ENCODE measurements at regions not wholly inside any gene's neighbourhood (a gene's known extent, or its start where the extent isn't known, plus 50 kb on each side); places are given as distances from the start of the nearest gene placed in this dataset.

DNA sequence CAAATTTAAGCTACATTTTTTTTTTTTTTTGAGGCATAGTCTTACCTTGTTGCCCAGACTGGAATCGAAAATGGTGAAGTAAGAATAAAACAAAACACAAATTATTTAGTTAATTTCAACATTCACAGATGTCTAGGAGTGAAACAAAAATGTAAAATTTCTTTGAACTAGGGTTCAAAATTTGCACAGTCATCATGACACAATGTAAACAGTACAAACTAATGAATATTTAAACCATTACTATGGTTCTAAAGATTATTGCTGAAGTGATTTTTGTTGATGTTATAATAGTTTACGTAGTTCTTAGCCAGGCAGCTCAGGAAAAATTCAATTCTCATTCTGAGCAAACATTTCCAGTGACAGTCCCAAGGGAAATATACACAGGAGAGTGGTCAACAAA lies 633.1 kb downstream of the GRXCR1 start:
- TF ChIP-seq, protein P1, sequence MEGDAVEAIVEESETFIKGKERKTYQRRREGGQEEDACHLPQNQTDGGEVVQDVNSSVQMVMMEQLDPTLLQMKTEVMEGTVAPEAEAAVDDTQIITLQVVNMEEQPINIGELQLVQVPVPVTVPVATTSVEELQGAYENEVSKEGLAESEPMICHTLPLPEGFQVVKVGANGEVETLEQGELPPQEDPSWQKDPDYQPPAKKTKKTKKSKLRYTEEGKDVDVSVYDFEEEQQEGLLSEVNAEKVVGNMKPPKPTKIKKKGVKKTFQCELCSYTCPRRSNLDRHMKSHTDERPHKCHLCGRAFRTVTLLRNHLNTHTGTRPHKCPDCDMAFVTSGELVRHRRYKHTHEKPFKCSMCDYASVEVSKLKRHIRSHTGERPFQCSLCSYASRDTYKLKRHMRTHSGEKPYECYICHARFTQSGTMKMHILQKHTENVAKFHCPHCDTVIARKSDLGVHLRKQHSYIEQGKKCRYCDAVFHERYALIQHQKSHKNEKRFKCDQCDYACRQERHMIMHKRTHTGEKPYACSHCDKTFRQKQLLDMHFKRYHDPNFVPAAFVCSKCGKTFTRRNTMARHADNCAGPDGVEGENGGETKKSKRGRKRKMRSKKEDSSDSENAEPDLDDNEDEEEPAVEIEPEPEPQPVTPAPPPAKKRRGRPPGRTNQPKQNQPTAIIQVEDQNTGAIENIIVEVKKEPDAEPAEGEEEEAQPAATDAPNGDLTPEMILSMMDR (IDR thresholded peaks at IDR 0.05): no peak
- TF ChIP-seq POLR2A (IDR thresholded peaks at IDR 0.05): no peak

Data from uterus (tissue), 2 donors.